ENCODE measurements at regions not wholly inside any gene's neighbourhood (a gene's known extent, or its start where the extent isn't known, plus 50 kb on each side); places are given as distances from the start of the nearest gene placed in this dataset.

GRCh38 chr6:8494730-8495129 lies 59.4 kb upstream of the SLC35B3 start:
- Histone ChIP-seq H3K4me3 (replicated peaks in 1 of 3; ENCODE audit: insufficient read depth in 1 of 3, low read depth in 2 of 3, low read length in 3 of 3) (no peak overlapping the region), H2AFZ (ENCODE audit: low read length) (no peak overlapping the region), H3K4me1 (ENCODE audit: insufficient read depth, low read length) (no peaks in the 10 kb centered on the region), H3K4me2 (ENCODE audit: low read depth, low read length) (no peak overlapping the region), H3K27me3 (ENCODE audit: control insufficient read depth in 1 of 2, insufficient read depth in 2 of 2, low read length in 2 of 2) (no peaks in the 10 kb centered on the region; a peak in 1 of 5 replicates), H4K20me1 (ENCODE audit: insufficient read depth, low read length) (no peaks in the 10 kb centered on the region), H3K9ac (ENCODE audit: insufficient read depth, low read depth, low read length) (no peak overlapping the region), H3K36me3 (replicated peaks in 1 of 2; ENCODE audit: control insufficient read depth in 1 of 2, insufficient read depth in 2 of 2, low read length in 2 of 2) (no peaks in the 10 kb centered on the region), H3K79me2 (ENCODE audit: insufficient read depth, low read length) (no peaks in the 10 kb centered on the region), H3K27ac (ENCODE audit: extremely low read length, insufficient read depth, low read length) (no peak overlapping the region), H3K9me3 (ENCODE audit: low read length) (no peaks in the 10 kb centered on the region)
- ChIA-PET POLR2A (no interaction called here), CTCF (ENCODE audit: low intra/inter-chr PET ratio, low total read pairs) (no interaction called here)
- TF ChIP-seq ZNF24 (IDR thresholded peaks at IDR 0.05) = no peak
- TF ChIP-seq ZNF354B (CRISPR knock-in tag; IDR thresholded peaks at IDR 0.05) = no peak
- no peak for TF ChIP-seq CREB3 (CRISPR knock-in tag; IDR thresholded peaks at IDR 0.05)
- no peak for TF ChIP-seq ZBTB8A (CRISPR knock-in tag; IDR thresholded peaks at IDR 0.05; ENCODE audit: borderline replicate concordance, low read depth)
- TF ChIP-seq ZNF101 (CRISPR knock-in tag; IDR thresholded peaks at IDR 0.05; ENCODE audit: borderline replicate concordance, low read depth) = no peak
- no peak for TF ChIP-seq PCBP2 (optimal IDR thresholded peaks at IDR 0.05; ENCODE audit: low read depth, low read length, poor library complexity, severe bottlenecking)
- no peak for TF ChIP-seq THAP11 (CRISPR knock-in tag; IDR thresholded peaks at IDR 0.05)
- TF ChIP-seq ERF (CRISPR knock-in tag; IDR thresholded peaks at IDR 0.05) = no peak
- TF ChIP-seq AGO2 (optimal IDR thresholded peaks at IDR 0.05; ENCODE audit: low read depth, low read length) = no peak
- no peak for TF ChIP-seq ZNF776 (CRISPR knock-in tag; IDR thresholded peaks at IDR 0.05)
- TF ChIP-seq, protein P1, sequence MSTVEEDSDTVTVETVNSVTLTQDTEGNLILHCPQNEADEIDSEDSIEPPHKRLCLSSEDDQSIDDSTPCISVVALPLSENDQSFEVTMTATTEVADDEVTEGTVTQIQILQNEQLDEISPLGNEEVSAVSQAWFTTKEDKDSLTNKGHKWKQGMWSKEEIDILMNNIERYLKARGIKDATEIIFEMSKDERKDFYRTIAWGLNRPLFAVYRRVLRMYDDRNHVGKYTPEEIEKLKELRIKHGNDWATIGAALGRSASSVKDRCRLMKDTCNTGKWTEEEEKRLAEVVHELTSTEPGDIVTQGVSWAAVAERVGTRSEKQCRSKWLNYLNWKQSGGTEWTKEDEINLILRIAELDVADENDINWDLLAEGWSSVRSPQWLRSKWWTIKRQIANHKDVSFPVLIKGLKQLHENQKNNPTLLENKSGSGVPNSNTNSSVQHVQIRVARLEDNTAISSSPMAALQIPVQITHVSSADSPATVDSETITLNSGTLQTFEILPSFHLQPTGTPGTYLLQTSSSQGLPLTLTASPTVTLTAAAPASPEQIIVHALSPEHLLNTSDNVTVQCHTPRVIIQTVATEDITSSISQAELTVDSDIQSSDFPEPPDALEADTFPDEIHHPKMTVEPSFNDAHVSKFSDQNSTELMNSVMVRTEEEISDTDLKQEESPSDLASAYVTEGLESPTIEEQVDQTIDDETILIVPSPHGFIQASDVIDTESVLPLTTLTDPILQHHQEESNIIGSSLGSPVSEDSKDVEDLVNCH (CRISPR knock-in tag; IDR thresholded peaks at IDR 0.05) = no peak
- in situ Hi-C loops (cut with HindIII; ENCODE audit: extremely low pct_ligation_motif_present, low pct_unique_long_range_greater_than_20kb) (no loop called here), intact Hi-C loops (cut with micrococcal nuclease; ENCODE audit: unreplicated experiment) (no loop called here)
- 5% methylated on average over 5 of the region's 5 CpGs for WGBS (ENCODE audit: low lambda C conversion rate)
- DNase-seq (ENCODE audit: low spot score) (no peak), ATAC-seq (no peak), FAIRE-seq (no peak)
- no TSS peak for BruUV-seq (replicated peaks)

All from HepG2 (cell line).